ENCODE measurements at regions not wholly inside any gene's neighbourhood (a gene's known extent, or its start where the extent isn't known, plus 50 kb on each side); places are given as distances from the start of the nearest gene placed in this dataset.

- TF ChIP-seq, protein P1, sequence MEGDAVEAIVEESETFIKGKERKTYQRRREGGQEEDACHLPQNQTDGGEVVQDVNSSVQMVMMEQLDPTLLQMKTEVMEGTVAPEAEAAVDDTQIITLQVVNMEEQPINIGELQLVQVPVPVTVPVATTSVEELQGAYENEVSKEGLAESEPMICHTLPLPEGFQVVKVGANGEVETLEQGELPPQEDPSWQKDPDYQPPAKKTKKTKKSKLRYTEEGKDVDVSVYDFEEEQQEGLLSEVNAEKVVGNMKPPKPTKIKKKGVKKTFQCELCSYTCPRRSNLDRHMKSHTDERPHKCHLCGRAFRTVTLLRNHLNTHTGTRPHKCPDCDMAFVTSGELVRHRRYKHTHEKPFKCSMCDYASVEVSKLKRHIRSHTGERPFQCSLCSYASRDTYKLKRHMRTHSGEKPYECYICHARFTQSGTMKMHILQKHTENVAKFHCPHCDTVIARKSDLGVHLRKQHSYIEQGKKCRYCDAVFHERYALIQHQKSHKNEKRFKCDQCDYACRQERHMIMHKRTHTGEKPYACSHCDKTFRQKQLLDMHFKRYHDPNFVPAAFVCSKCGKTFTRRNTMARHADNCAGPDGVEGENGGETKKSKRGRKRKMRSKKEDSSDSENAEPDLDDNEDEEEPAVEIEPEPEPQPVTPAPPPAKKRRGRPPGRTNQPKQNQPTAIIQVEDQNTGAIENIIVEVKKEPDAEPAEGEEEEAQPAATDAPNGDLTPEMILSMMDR (IDR thresholded peaks at IDR 0.05), result no peak
- no peak for TF ChIP-seq POLR2A (IDR thresholded peaks at IDR 0.05)
Measured at GRCh38 chr1:228977307-228977706, 242.0 kb downstream of the RHOU start.

All from right lobe of liver (tissue), 4 donors.